ENCODE measurements at regions not wholly inside any gene's neighbourhood (a gene's known extent, or its start where the extent isn't known, plus 50 kb on each side); places are given as distances from the start of the nearest gene placed in this dataset.

DNA sequence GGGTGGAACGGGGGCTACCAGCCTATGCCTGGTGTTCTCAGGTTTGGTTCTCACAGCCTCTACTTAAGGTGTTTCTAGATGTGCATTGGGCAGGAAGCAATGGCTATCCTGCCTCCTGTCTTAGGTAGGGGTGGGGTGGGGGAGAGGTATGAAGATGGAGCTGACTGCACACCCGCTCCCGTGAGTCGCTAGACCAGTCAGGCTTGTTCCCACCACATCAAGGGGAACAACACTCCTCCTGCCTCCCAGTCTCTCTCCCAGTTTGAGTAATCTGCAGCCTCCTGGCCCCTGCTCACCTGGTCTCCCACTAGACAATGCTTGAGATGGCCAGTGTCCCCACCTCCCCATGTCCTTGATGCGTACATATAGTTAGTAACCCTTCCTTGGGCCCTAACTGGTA, 79.3 kb upstream of the TENM4 start:
- TF ChIP-seq, protein P1, sequence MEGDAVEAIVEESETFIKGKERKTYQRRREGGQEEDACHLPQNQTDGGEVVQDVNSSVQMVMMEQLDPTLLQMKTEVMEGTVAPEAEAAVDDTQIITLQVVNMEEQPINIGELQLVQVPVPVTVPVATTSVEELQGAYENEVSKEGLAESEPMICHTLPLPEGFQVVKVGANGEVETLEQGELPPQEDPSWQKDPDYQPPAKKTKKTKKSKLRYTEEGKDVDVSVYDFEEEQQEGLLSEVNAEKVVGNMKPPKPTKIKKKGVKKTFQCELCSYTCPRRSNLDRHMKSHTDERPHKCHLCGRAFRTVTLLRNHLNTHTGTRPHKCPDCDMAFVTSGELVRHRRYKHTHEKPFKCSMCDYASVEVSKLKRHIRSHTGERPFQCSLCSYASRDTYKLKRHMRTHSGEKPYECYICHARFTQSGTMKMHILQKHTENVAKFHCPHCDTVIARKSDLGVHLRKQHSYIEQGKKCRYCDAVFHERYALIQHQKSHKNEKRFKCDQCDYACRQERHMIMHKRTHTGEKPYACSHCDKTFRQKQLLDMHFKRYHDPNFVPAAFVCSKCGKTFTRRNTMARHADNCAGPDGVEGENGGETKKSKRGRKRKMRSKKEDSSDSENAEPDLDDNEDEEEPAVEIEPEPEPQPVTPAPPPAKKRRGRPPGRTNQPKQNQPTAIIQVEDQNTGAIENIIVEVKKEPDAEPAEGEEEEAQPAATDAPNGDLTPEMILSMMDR (IDR thresholded peaks at IDR 0.05; ENCODE audit: unreplicated experiment), result no peak
- Mint-ChIP-seq H3K4me1 (ENCODE audit: unreplicated experiment) (peaks cover 9% of the 10 kb centered on the region), H3K27me3 (ENCODE audit: unreplicated experiment) (no peaks in the 10 kb centered on the region), H3K9me3 (ENCODE audit: unreplicated experiment) (no peaks in the 10 kb centered on the region), H3K27ac (ENCODE audit: unreplicated experiment) (no peak overlapping the region), H3K36me3 (ENCODE audit: low read depth, unreplicated experiment) (no peaks in the 10 kb centered on the region), H3K4me3 (ENCODE audit: unreplicated experiment) (no peak overlapping the region)
- DNase-seq (ENCODE audit: low spot score), result no peak

- no peaks in the 10 kb centered on the region for H3K9me3 Mint-ChIP-seq (ENCODE audit: unreplicated experiment)
These were observed 75.0 kb upstream of the TENM4 start for GRCh38 chr11:79515781-79516180.

GRCh38 chr11:79514695-79515094, 73.9 kb upstream of the TENM4 start:
- H3K27me3 Mint-ChIP-seq (ENCODE audit: unreplicated experiment), result no peaks in the 10 kb centered on the region
- H3K4me3 Mint-ChIP-seq (ENCODE audit: unreplicated experiment), result no peak overlapping the region
- no peak overlapping the region for H3K27ac Mint-ChIP-seq (ENCODE audit: unreplicated experiment)
- peaks cover 9% of the 10 kb centered on the region for H3K4me1 Mint-ChIP-seq (ENCODE audit: unreplicated experiment)
- H3K9me3 Mint-ChIP-seq (ENCODE audit: unreplicated experiment), result no peaks in the 10 kb centered on the region
- TF ChIP-seq, protein P1 (IDR thresholded peaks at IDR 0.05; ENCODE audit: unreplicated experiment), result no peak
- no peak for DNase-seq (ENCODE audit: low spot score)
- no peaks in the 10 kb centered on the region for H3K36me3 Mint-ChIP-seq (ENCODE audit: low read depth, unreplicated experiment)

More at GRCh38 chr11:79515781-79516180, 75.0 kb upstream of the TENM4 start:
- Mint-ChIP-seq H3K4me3 (ENCODE audit: unreplicated experiment) (no peak overlapping the region), H3K27me3 (ENCODE audit: unreplicated experiment) (no peaks in the 10 kb centered on the region), H3K27ac (ENCODE audit: unreplicated experiment) (no peak overlapping the region), H3K36me3 (ENCODE audit: low read depth, unreplicated experiment) (no peaks in the 10 kb centered on the region), H3K4me1 (ENCODE audit: unreplicated experiment) (peaks cover 9% of the 10 kb centered on the region)
- no peak for DNase-seq (ENCODE audit: low spot score)
- TF ChIP-seq, protein P1 (IDR thresholded peaks at IDR 0.05; ENCODE audit: unreplicated experiment), result no peak

DNA sequence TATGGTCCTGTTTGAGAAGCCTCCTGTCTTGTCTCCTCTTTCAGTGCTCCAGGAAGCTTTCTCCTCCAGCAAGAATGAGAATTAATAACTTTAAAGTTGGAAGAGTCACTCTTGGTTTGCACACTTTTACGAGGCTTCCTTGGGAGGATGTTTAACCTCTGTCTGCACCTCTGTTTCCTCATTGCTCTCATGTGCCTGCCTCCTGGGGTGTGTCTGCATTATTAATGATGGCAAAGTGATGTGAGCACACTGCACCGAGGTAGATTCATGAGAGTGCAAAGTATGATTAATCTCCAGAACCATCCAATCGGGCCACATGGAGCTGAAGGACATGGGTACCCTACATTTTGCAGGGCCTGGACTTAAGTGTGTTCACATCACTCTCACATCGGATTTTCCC, 73.5 kb upstream of the TENM4 start:
- Mint-ChIP-seq H3K4me1 (ENCODE audit: unreplicated experiment) (peaks cover 9% of the 10 kb centered on the region), H3K36me3 (ENCODE audit: low read depth, unreplicated experiment) (no peaks in the 10 kb centered on the region), H3K4me3 (ENCODE audit: unreplicated experiment) (no peak overlapping the region), H3K27me3 (ENCODE audit: unreplicated experiment) (no peaks in the 10 kb centered on the region), H3K27ac (ENCODE audit: unreplicated experiment) (no peak overlapping the region), H3K9me3 (ENCODE audit: unreplicated experiment) (no peaks in the 10 kb centered on the region)
- TF ChIP-seq, protein P1 (IDR thresholded peaks at IDR 0.05; ENCODE audit: unreplicated experiment), result no peak
- no peak for DNase-seq (ENCODE audit: low spot score)

DNA sequence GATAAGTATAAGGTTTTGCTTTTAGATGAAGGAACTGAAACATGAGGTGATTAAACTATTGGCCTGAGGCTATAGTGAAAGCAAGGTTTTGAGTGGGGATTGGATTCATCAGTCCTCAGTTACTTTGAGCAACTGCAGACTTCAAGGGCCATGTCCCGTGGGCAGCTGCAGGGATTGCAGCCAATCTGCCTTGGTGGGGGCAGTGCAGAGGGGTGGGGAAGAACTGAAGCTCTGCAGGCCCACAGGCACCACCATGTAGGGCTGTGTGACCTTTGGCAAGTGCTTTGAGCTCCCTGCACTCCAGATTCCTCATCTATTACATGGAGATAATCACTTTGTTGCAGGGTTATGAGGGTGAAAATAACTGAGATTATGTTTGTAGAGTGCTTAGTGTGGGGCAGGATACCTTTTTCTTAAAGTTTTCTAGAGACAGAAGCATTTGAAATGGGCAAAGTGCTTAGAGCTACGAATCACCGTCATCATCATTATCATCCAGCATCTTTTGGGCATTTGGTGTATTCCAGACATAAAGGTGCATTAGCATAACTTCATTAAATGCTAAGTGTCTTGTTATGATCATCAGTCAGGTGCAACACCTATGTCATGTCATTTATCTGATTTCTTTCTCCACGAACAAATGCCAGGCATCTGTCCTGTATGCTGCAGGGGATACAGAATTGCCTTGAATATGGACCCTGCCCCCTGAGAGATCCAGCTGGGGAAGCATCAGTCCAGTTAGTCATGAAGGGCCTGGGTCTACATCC, 72.1 kb upstream of the TENM4 start:
- TF ChIP-seq, protein P1 (IDR thresholded peaks at IDR 0.05; ENCODE audit: unreplicated experiment), result no peak
- H3K9me3 Mint-ChIP-seq (ENCODE audit: unreplicated experiment), result no peaks in the 10 kb centered on the region

More for the DNA sequence above, 72.1 kb upstream of the TENM4 start:
- peaks cover under 1% of the 10 kb centered on the region for H3K4me1 Mint-ChIP-seq (ENCODE audit: unreplicated experiment)
- H3K27ac Mint-ChIP-seq (ENCODE audit: unreplicated experiment), result no peak overlapping the region
- H3K36me3 Mint-ChIP-seq (ENCODE audit: low read depth, unreplicated experiment), result no peaks in the 10 kb centered on the region
- H3K27me3 Mint-ChIP-seq (ENCODE audit: unreplicated experiment), result peaks cover under 1% of the 10 kb centered on the region
- no peak for DNase-seq (ENCODE audit: low spot score)
- H3K4me3 Mint-ChIP-seq (ENCODE audit: unreplicated experiment), result no peak overlapping the region
